Left lung (tissue), 4 donors: ENCODE measurements at regions not wholly inside any gene's neighbourhood (a gene's known extent, or its start where the extent isn't known, plus 50 kb on each side); places are given as distances from the start of the nearest gene placed in this dataset.

Experiments used
- ATAC-seq: fragments of 200-7000 bp; cut with Tn5 transposase; one replicate; pipeline ENCODE4 v1.9.1; 2020; ENCODE audit warnings: moderate library complexity
- DNase-seq, 4 donors: peaks; one replicate each; pipeline ENCODE4 v3.0.0-alpha.2; 2013 to 2020
- H3K27ac ChIP-seq, 2 donors: fragments of 200-600 bp; sonication (generic) in 1 of 2; one replicate each; pipeline versions ENCODE4 v1.5.0 to v1.8.0; 2020 to 2021
- H3K27me3 ChIP-seq, 2 donors: fragments of 200-600 bp; sonication (generic) in 1 of 2; one replicate each; pipeline versions ENCODE4 v1.5.0 to v1.8.0; 2020 to 2021
- H3K36me3 ChIP-seq, 2 donors: fragments of 200-600 bp; sonication (generic) in 1 of 2; one replicate each; pipeline versions ENCODE4 v1.5.0 to v1.8.0; 2020 to 2021
- H3K4me1 ChIP-seq, 2 donors: fragments of 200-600 bp; one replicate each; pipeline ENCODE4 v1.8.0; 2021
- H3K4me3 ChIP-seq, 2 donors: fragments of 200-600 bp; sonication (generic) in 1 of 2; one replicate each; pipeline versions ENCODE4 v1.5.0 to v1.8.0; 2020 to 2021; ENCODE audit warnings: mild to moderate bottlenecking in 1 of 2
- H3K9me3 ChIP-seq, 2 donors: fragments of 200-600 bp; sonication (generic) in 1 of 2; one replicate each; pipeline versions ENCODE4 v1.5.0 to v1.8.0; 2020 to 2021
- CTCF ChIP-seq, 2 donors: fragments of 200-600 bp; sonication (generic) in 1 of 2; IDR thresholded peaks; one replicate each; pipeline versions ENCODE4 v1.5.0 to v1.8.0; 2021; ENCODE audit warnings: antibody characterized with exemption in 2 of 2
- intact Hi-C, 2 donors: fragments of 100-400 bp; cut with DNase I; formaldehyde crosslinking; loops; one replicate each; pipeline versions ENCODE4 v1.11.2 to v1.14.2; 2022
- donor health status: DM: no; HTN: yes; CAD: no.
- donor health status: DM: no; HTN: no; CAD: no.

- no peak for ATAC-seq
- no peaks in the 10 kb centered on the region for H3K27me3 ChIP-seq
These were observed 200.6 kb downstream of the BCHE start for GRCh38 chr3:165636684-165637015.

GRCh38 chr3:165635791-165636683, 201.2 kb downstream of the BCHE start:
- Histone ChIP-seq H3K4me3 (no peak overlapping the region), H3K27ac (no peak overlapping the region), H3K27me3 (no peaks in the 10 kb centered on the region), H3K9me3 (peaks cover 0 to 7% of the 10 kb centered on the region in 2 donors), H3K36me3 (no peaks in the 10 kb centered on the region), H3K4me1 (no peaks in the 10 kb centered on the region)
- intact Hi-C loops: no loop called here
- DNase-seq (no peak), ATAC-seq (no peak)
- no peak for TF ChIP-seq CTCF (IDR thresholded peaks at IDR 0.05)

More at GRCh38 chr3:165636684-165637015, 200.6 kb downstream of the BCHE start:
- H3K9me3 ChIP-seq: peaks cover 0 to 5% of the 10 kb centered on the region in 2 donors
- H3K27ac ChIP-seq: no peak overlapping the region
- no peaks in the 10 kb centered on the region for H3K4me1 ChIP-seq
- H3K36me3 ChIP-seq: no peaks in the 10 kb centered on the region
- no peak for DNase-seq
- no peak overlapping the region for H3K4me3 ChIP-seq
- no peak for TF ChIP-seq CTCF (IDR thresholded peaks at IDR 0.05)
- intact Hi-C loops: no loop called here

- TF ChIP-seq CTCF (IDR thresholded peaks at IDR 0.05): no peak
- H3K9me3 ChIP-seq: peaks cover 0 to 36% of the 10 kb centered on the region in 2 donors
- no peak overlapping the region for H3K4me3 ChIP-seq
- H3K27ac ChIP-seq: no peak overlapping the region
- no peak for ATAC-seq
- intact Hi-C loops: no loop called here
- no peaks in the 10 kb centered on the region for H3K27me3 ChIP-seq
- H3K4me1 ChIP-seq: no peaks in the 10 kb centered on the region
- H3K36me3 ChIP-seq: no peaks in the 10 kb centered on the region
- DNase-seq: no peak
These were observed 212.5 kb downstream of the BCHE start for GRCh38 chr3:165624761-165625160.

GRCh38 chr3:165622356-165622755, 214.9 kb downstream of the BCHE start:
- Histone ChIP-seq H3K4me3 (no peak overlapping the region), H3K27me3 (no peaks in the 10 kb centered on the region), H3K4me1 (no peaks in the 10 kb centered on the region), H3K36me3 (no peaks in the 10 kb centered on the region), H3K9me3 (peaks cover 0 to 23% of the 10 kb centered on the region in 2 donors), H3K27ac (no peak overlapping the region)
- no peak for DNase-seq
- TF ChIP-seq CTCF (IDR thresholded peaks at IDR 0.05): no peak
- intact Hi-C loops: no loop called here
- no peak for ATAC-seq

- Histone ChIP-seq H3K4me3 (no peak overlapping the region), H3K27ac (no peak overlapping the region), H3K27me3 (no peaks in the 10 kb centered on the region), H3K4me1 (no peaks in the 10 kb centered on the region), H3K9me3 (peaks cover 0 to 8% of the 10 kb centered on the region in 2 donors), H3K36me3 (no peaks in the 10 kb centered on the region)
- DNase-seq (no peak), ATAC-seq (no peak)
- intact Hi-C loops: no loop called here
- no peak for TF ChIP-seq CTCF (IDR thresholded peaks at IDR 0.05)
These were observed 218.2 kb downstream of the BCHE start for GRCh38 chr3:165619069-165619468.
